GM12878 (cell line): ENCODE measurements at regions not wholly inside any gene's neighbourhood (a gene's known extent, or its start where the extent isn't known, plus 50 kb on each side); places are given as distances from the start of the nearest gene placed in this dataset.

Experiments used
- ATAC-seq: fragments of 200-7000 bp; cut with Tn5 transposase; 3 replicates; pipeline ENCODE4 v1.9.1; 2020; ENCODE audit warnings: mild to moderate bottlenecking, moderate library complexity
- BruUV-seq: library from RNA; stranded (reverse); fragments of 400-500 nt; replicated peaks from 2 replicates; lab custom pipeline; 2021; lab: Mats Ljungman, UMichigan
- CTCF ChIA-PET: fragments of 300-600 bp; sonication (Branson Sonifier 250); formaldehyde crosslinking; extraction: SDS; loops from one replicate; lab custom pipeline; 2021; ENCODE audit warnings: inconsistent platforms; lab: Yijun Ruan, JAX
- POLR2A ChIA-PET: fragments of 350-600 bp; formaldehyde crosslinking; extraction: SDS; loops from one replicate; lab custom pipeline; 2021; ENCODE audit warnings: inconsistent platforms; lab: Charles Lee
- RAD21 ChIA-PET: fragments of 300-600 bp; sonication (Branson Sonifier 250); formaldehyde crosslinking; loops from one replicate; lab custom pipeline; 2023; ENCODE audit warnings: antibody characterized with exemption; ENCODE audit not compliant: unreplicated experiment; lab: Charles Lee
- SMC1A ChIA-PET: fragments of 300-600 bp; sonication (Branson Sonifier 250); formaldehyde crosslinking; loops from one replicate; lab custom pipeline; 2023; ENCODE audit not compliant: unreplicated experiment, uncharacterized antibody; lab: Charles Lee
- DNase-seq: peaks from one replicate; pipeline ENCODE4 v3.0.0-alpha.2; 2011; ENCODE audit warnings: low read depth, low spot score
- FAIRE-seq: peaks from 3 replicates; lab custom pipeline; 2011; peaks lifted over from hg19 to GRCh38; lab: Jason Lieb, UNC
- H2AFZ ChIP-seq: 2 replicates; pipeline ENCODE4 v1.6.0; 2011; ENCODE audit warnings: low read depth, low read length, control low read depth; ENCODE audit not compliant: control insufficient read depth
- H3K27ac ChIP-seq: 2 replicates; pipeline ENCODE4 v1.5.1; 2011; ENCODE audit warnings: control low read depth; ENCODE audit not compliant: control insufficient read depth, insufficient read depth
- H3K27me3 ChIP-seq, 2 experiments: replicated peaks in 1 of 2; 2 replicates each; pipeline versions ENCODE4 v1.6.0 to v1.6.1; 2011; ENCODE audit warnings: low read length in 1 of 2; ENCODE audit not compliant: control insufficient read depth in 2 of 2, insufficient read depth in 2 of 2
- H3K36me3 ChIP-seq, 2 experiments: 2 replicates each; pipeline ENCODE4 v1.5.1; 2011; ENCODE audit warnings: low read length in 1 of 2; ENCODE audit not compliant: control insufficient read depth in 2 of 2, insufficient read depth in 2 of 2
- H3K4me1 ChIP-seq: 2 replicates; pipeline ENCODE4 v1.6.1; 2011; ENCODE audit warnings: mild to moderate bottlenecking, low read length, moderate library complexity, mixed read lengths; ENCODE audit not compliant: control insufficient read depth, insufficient read depth
- H3K4me2 ChIP-seq: 2 replicates; pipeline ENCODE4 v1.6.0; 2011; ENCODE audit warnings: control low read depth; ENCODE audit not compliant: control insufficient read depth, insufficient read depth
- H3K4me3 ChIP-seq: fragments of 200-600 bp; sonication (generic); 2 replicates; pipeline ENCODE4 v1.5.1; 2016
- H3K79me2 ChIP-seq: 2 replicates; pipeline ENCODE4 v1.6.0; 2011; ENCODE audit warnings: low read length; ENCODE audit not compliant: control insufficient read depth, insufficient read depth
- H3K9ac ChIP-seq: 2 replicates; pipeline ENCODE4 v1.8.0; 2011; ENCODE audit warnings: low read length, control low read depth, mixed read lengths; ENCODE audit not compliant: control insufficient read depth, insufficient read depth
- H3K9me3 ChIP-seq: replicated peaks from 3 replicates; pipeline ENCODE4 v1.5.1; 2011; ENCODE audit warnings: mild to moderate bottlenecking, low read length; ENCODE audit not compliant: control insufficient read depth, insufficient read depth
- H4K20me1 ChIP-seq: 2 replicates; pipeline ENCODE4 v1.6.0; 2011; ENCODE audit not compliant: control insufficient read depth, insufficient read depth
- ATF2 ChIP-seq: IDR thresholded peaks from 2 replicates; pipeline ENCODE4 v1.6.1; 2012; ENCODE audit warnings: low read length, inconsistent platforms
- CBX5 ChIP-seq: sonication (generic); IDR thresholded peaks from 2 replicates; pipeline ENCODE4 v1.6.1; 2016; ENCODE audit warnings: low read depth, moderate library complexity, mild to moderate bottlenecking, inconsistent platforms
- HDAC6 ChIP-seq: fragments of 200-600 bp; sonication (generic); IDR thresholded peaks from one replicate; pipeline ENCODE4 v1.8.0; 2017; ENCODE audit warnings: antibody characterized with exemption; ENCODE audit not compliant: unreplicated experiment
- IKZF2 ChIP-seq, 2 experiments: fragments of 450-650 bp; IDR thresholded peaks; 2 replicates each; pipeline ENCODE4 v1.6.1; 2017; ENCODE audit warnings: mild to moderate bottlenecking in 2 of 2, moderate library complexity in 2 of 2
- MEF2B ChIP-seq: fragments of 450-650 bp; IDR thresholded peaks from 2 replicates; pipeline ENCODE4 v1.6.1; 2018; ENCODE audit warnings: mild to moderate bottlenecking, moderate library complexity; ENCODE audit not compliant: partially characterized antibody, poor library complexity, severe bottlenecking
- MTA3 ChIP-seq: IDR thresholded peaks from 2 replicates; pipeline ENCODE4 v1.6.1; 2012; ENCODE audit warnings: low read length, inconsistent platforms, borderline replicate concordance
- MYC ChIP-seq: IDR thresholded peaks from 2 replicates; pipeline ENCODE4 v1.6.1; 2011; ENCODE audit warnings: mild to moderate bottlenecking, low read length, moderate library complexity, inconsistent platforms; ENCODE audit not compliant: insufficient read depth, insufficient replicate concordance, insufficient read length, severe bottlenecking
- NBN ChIP-seq: fragments of 450-650 bp; IDR thresholded peaks from 2 replicates; pipeline ENCODE4 v1.6.1; 2016
- POLR2A ChIP-seq: IDR thresholded peaks from 2 replicates; pipeline ENCODE4 v1.6.1; 2011; ENCODE audit warnings: low read depth, mild to moderate bottlenecking, low read length
- POLR2AphosphoS5 ChIP-seq: IDR thresholded peaks from 2 replicates; pipeline ENCODE4 v1.6.1; 2011; ENCODE audit warnings: mild to moderate bottlenecking, low read length, inconsistent platforms
- STAT3 ChIP-seq: IDR thresholded peaks from 2 replicates; pipeline ENCODE4 v1.6.1; 2011; ENCODE audit warnings: low read depth, low read length, improper control_type of control experiment
- SUZ12 ChIP-seq: fragments of 200-600 bp; sonication (generic); IDR thresholded peaks from one replicate; pipeline ENCODE4 v1.6.1; 2018; ENCODE audit warnings: antibody characterized with exemption, mild to moderate bottlenecking; ENCODE audit not compliant: unreplicated experiment
- YY1 ChIP-seq: IDR thresholded peaks from 2 replicates; pipeline ENCODE4 v1.6.1; 2011; ENCODE audit warnings: low read depth, mild to moderate bottlenecking, low read length
- ZNF622 ChIP-seq: fragments of 450-650 bp; IDR thresholded peaks from 2 replicates; pipeline ENCODE4 v1.6.1; 2017; ENCODE audit warnings: mild to moderate bottlenecking, inconsistent platforms
- ZZZ3 ChIP-seq: IDR thresholded peaks from 2 replicates; pipeline ENCODE4 v1.6.1; 2011; ENCODE audit warnings: low read depth; ENCODE audit not compliant: control insufficient read depth, insufficient read length
- WGBS: methylation state at CpG from one replicate; pipeline ENCODE4 v1.1.6; 2016; ENCODE audit warnings: low lambda C conversion rate; ENCODE audit not compliant: insufficient replicate concordance, insufficient coverage; ENCODE audit errors: missing lambda C conversion rate; 5-methylcytosine and 5-hydroxymethylcytosine counted together
- in situ Hi-C: fragments of 300-500 bp; cut with MboI; formaldehyde crosslinking; loops from 9 replicates; pipeline ENCODE4 v1.14.3; 2018; ENCODE audit warnings: mixed read lengths
- intact Hi-C: fragments of 100-400 bp; cut with micrococcal nuclease; formaldehyde crosslinking; loops from one replicate; pipeline ENCODE4 v1.14.2; 2022; ENCODE audit not compliant: unreplicated experiment

DNA sequence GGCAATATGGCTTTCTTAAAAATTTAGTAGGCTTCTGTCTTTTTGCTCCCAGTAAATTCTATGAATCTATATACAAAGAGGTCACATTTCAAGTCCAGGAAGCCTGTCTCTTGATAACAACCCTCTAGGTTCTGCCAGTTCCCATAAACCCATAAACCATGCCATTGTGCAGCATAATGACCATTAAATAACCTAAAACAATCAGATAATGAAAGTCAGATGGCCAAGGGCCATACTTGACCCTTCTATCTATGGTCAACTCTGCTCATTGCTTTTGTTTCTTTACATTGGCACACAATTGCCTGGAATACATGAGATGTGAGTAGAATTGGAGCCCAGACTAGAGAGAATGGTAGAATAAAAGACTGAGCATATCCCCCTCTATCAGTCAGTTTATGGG is 305.4 kb upstream of the KIF2A start (continued):
- TF ChIP-seq YY1 (no peak), HDAC6 (no peak), ZZZ3 (no peak), MTA3 (no peak)
- TF ChIP-seq, all 136 proteins: peak for 0

GRCh38 chr5:62001640-62002039 is 304.4 kb upstream of the KIF2A start:
- ChIA-PET CTCF (no interaction called here), SMC1A (no interaction called here), RAD21 (no interaction called here), POLR2A (no interaction called here)
- DNase-seq = no peak
- no peaks in the 10 kb centered on the region for H3K27me3 ChIP-seq
- no peaks in the 10 kb centered on the region for H4K20me1 ChIP-seq
- no peaks in the 10 kb centered on the region for H3K4me1 ChIP-seq
- H2AFZ ChIP-seq = no peak overlapping the region
- no peak for TF ChIP-seq CBX5
- no peak for FAIRE-seq
- in situ Hi-C loops = no loop called here
- H3K9me3 ChIP-seq = no peaks in the 10 kb centered on the region
- no peaks in the 10 kb centered on the region for H3K36me3 ChIP-seq
- intact Hi-C loops = no loop called here
- H3K4me3 ChIP-seq = no peak overlapping the region
- BruUV-seq = no TSS peak
- no peak overlapping the region for H3K9ac ChIP-seq
- WGBS = 0% methylated on average over 1 of the region's 1 CpG
- no peak overlapping the region for H3K4me2 ChIP-seq
- no peaks in the 10 kb centered on the region for H3K79me2 ChIP-seq
- H3K27ac ChIP-seq = no peak overlapping the region
- no peak for ATAC-seq

DNA sequence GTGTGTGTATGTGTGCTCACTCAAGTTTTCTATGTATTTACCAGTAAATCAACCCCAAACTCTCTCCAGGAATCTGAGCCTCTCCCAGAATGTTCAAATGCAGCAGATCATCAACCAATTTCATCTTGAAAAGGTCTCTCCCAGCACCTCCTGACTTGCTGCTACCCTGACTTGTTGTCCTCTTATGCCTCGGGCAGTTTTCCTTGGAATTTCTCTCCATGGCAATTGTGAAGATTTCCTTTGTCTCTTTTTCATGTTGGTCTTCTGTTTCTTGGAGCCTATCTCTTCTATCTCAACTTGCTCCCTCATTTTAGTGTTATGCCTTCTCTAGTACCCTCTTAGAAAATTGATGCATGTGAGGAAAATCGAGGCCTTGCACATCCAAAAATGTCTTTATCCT is 303.6 kb upstream of the KIF2A start:
- in situ Hi-C loops = no loop called here
- H3K9ac ChIP-seq = no peak overlapping the region
- no peaks in the 10 kb centered on the region for H3K79me2 ChIP-seq
- FAIRE-seq (no peak), ATAC-seq (no peak), DNase-seq (no peak)
- RAD21 ChIA-PET = no interaction called here
- intact Hi-C loops = no loop called here
- H3K4me1 ChIP-seq = no peaks in the 10 kb centered on the region
- no peak overlapping the region for H3K4me3 ChIP-seq
- H3K27ac ChIP-seq = no peak overlapping the region
- SMC1A ChIA-PET = no interaction called here
- no peak overlapping the region for H3K4me2 ChIP-seq
- BruUV-seq = no TSS peak
- CTCF ChIA-PET = no interaction called here
- no peaks in the 10 kb centered on the region for H3K27me3 ChIP-seq
- H3K36me3 ChIP-seq = no peaks in the 10 kb centered on the region
- TF ChIP-seq ZNF622 (no peak), STAT3 (no peak), NBN (no peak), POLR2AphosphoS5 (no peak), IKZF2 (IDR thresholded peaks at IDR 0.05) (no peak), ATF2 (no peak), POLR2A (no peak), MYC (no peak), MEF2B (no peak), SUZ12 (no peak)
- no peaks in the 10 kb centered on the region for H3K9me3 ChIP-seq
- H4K20me1 ChIP-seq = no peaks in the 10 kb centered on the region
- WGBS = 0% methylated on average over 2 of the region's 2 CpGs
- H2AFZ ChIP-seq = no peak overlapping the region
- POLR2A ChIA-PET = interaction anchor here (0.6 kb wide), 1 partner anchor 12 kb away, joined by 3 read pairs; no protein-coding TSS in a partner anchor
